ENCODE measurements at regions not wholly inside any gene's neighbourhood (a gene's known extent, or its start where the extent isn't known, plus 50 kb on each side); places are given as distances from the start of the nearest gene placed in this dataset.

DNA sequence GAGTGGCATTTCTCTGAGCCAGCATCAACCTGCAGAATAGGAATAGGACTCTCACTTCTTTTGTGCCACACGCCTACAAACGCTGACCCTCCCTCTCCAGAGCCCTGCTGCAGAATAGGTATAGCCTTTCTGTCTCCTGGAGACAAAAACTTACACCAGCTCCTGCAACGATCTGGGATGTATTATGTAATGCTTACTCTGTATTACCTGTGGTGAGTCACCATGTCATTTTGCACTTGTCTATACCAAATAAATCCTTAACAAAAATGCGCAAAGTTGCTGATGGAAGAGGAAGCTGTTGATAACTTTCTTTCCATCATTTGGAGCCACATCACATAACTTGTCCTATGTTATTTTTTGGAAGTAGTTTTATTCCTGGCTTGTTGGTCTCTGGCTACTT is 155.8 kb upstream of the FNDC3A start:
- TF ChIP-seq, protein P1, sequence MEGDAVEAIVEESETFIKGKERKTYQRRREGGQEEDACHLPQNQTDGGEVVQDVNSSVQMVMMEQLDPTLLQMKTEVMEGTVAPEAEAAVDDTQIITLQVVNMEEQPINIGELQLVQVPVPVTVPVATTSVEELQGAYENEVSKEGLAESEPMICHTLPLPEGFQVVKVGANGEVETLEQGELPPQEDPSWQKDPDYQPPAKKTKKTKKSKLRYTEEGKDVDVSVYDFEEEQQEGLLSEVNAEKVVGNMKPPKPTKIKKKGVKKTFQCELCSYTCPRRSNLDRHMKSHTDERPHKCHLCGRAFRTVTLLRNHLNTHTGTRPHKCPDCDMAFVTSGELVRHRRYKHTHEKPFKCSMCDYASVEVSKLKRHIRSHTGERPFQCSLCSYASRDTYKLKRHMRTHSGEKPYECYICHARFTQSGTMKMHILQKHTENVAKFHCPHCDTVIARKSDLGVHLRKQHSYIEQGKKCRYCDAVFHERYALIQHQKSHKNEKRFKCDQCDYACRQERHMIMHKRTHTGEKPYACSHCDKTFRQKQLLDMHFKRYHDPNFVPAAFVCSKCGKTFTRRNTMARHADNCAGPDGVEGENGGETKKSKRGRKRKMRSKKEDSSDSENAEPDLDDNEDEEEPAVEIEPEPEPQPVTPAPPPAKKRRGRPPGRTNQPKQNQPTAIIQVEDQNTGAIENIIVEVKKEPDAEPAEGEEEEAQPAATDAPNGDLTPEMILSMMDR (IDR thresholded peaks at IDR 0.05; ENCODE audit: control extremely low read depth in 1 of 3, insufficient read depth in 1 of 3, low read depth in 1 of 3, low read length in 3 of 3), result no peak
- TF ChIP-seq BRCA1 (IDR thresholded peaks at IDR 0.05; ENCODE audit: low read depth, low read length) (no peak), HDAC6 (IDR thresholded peaks at IDR 0.05; ENCODE audit: low read depth, low read length) (no peak), CHD2 (IDR thresholded peaks at IDR 0.05; ENCODE audit: low read length) (no peak), GTF2F1 (IDR thresholded peaks at IDR 0.05; ENCODE audit: borderline replicate concordance, low read depth, low read length) (no peak), SRF (IDR thresholded peaks at IDR 0.05; ENCODE audit: low read depth, low read length) (no peak), ZNF274 (IDR thresholded peaks at IDR 0.05; ENCODE audit: borderline replicate concordance, extremely low read depth, low read length) (no peak)
